Amniotic epithelial cell (primary cell): ENCODE measurements at regions not wholly inside any gene's neighbourhood (a gene's known extent, or its start where the extent isn't known, plus 50 kb on each side); places are given as distances from the start of the nearest gene placed in this dataset.
"Not testable (repeated sequence)": the region's sequence is repeated elsewhere in the genome, so short reads cannot be mapped to it uniquely, and the experiment has no call there.

ENCODE experiments used
- DNase-seq: peaks from one replicate; pipeline ENCODE4 v3.0.0-alpha.2; 2010; ENCODE audit warnings: low read depth

- no peak for DNase-seq
Measured at GRCh38 chr5:135776457-135776856, 58.0 kb upstream of the SLC25A48 start.

GRCh38 chr5:135761746-135762145 is 72.7 kb upstream of the SLC25A48 start:
- DNase-seq, result no peak

- DNase-seq, result no peak
Measured at GRCh38 chr5:135759149-135759784, 75.2 kb upstream of the SLC25A48 start.

- no peak for DNase-seq
Measured at GRCh38 chr5:135753990-135754389, 80.5 kb upstream of the SLC25A48 start.

GRCh38 chr5:135750506-135750905 is 84.0 kb upstream of the SLC25A48 start:
- no peak for DNase-seq

GRCh38 chr5:135747824-135748223 is 86.6 kb upstream of the SLC25A48 start:
- no peak for DNase-seq

GRCh38 chr5:135745897-135746500 is 88.5 kb upstream of the SLC25A48 start:
- DNase-seq, result no peak

GRCh38 chr5:135743705-135744411 is 90.6 kb upstream of the SLC25A48 start:
- peak; percentile 22 for DNase-seq

- no peak for DNase-seq
Measured at GRCh38 chr5:135743181-135743580, 91.3 kb upstream of the SLC25A48 start.

- not testable (repeated sequence) for DNase-seq
Measured at GRCh38 chr5:135742240-135742639, 92.2 kb upstream of the SLC25A48 start.

GRCh38 chr5:135741040-135741439 is 93.4 kb upstream of the SLC25A48 start:
- no peak for DNase-seq

GRCh38 chr5:135740475-135740874 is 94.0 kb upstream of the SLC25A48 start:
- peak; percentile 4 for DNase-seq

GRCh38 chr5:135739383-135739981 is 95.0 kb upstream of the SLC25A48 start:
- peak; percentile 30 for DNase-seq

GRCh38 chr5:135738564-135738875 is 95.9 kb upstream of the SLC25A48 start:
- DNase-seq, result no peak

- DNase-seq, result no peak
Measured at GRCh38 chr5:135737701-135738563, 96.5 kb upstream of the SLC25A48 start.

GRCh38 chr5:135736952-135737351 is 97.5 kb upstream of the SLC25A48 start:
- not testable (repeated sequence) for DNase-seq

- no peak for DNase-seq
Measured at GRCh38 chr5:135735831-135736230, 98.6 kb upstream of the SLC25A48 start.

- DNase-seq, result not testable (repeated sequence)
Measured at GRCh38 chr5:135734956-135735355, 99.5 kb upstream of the SLC25A48 start.

GRCh38 chr5:135731034-135731433 is 103.4 kb upstream of the SLC25A48 start:
- not testable (repeated sequence) for DNase-seq

GRCh38 chr5:135730161-135730560 is 104.3 kb upstream of the SLC25A48 start:
- DNase-seq, result not testable (repeated sequence)

GRCh38 chr5:135729321-135729786 is 105.1 kb upstream of the SLC25A48 start:
- DNase-seq, result peak; percentile 70

GRCh38 chr5:135724617-135725016 is 109.8 kb upstream of the SLC25A48 start:
- DNase-seq, result no peak
